Skin of body (tissue), 1 donor: ENCODE measurements at regions not wholly inside any gene's neighbourhood (a gene's known extent, or its start where the extent isn't known, plus 50 kb on each side); places are given as distances from the start of the nearest gene placed in this dataset.

Experiments used
- DNase-seq: peaks from one replicate; lab custom pipeline; 2025; lab: John Stamatoyannopoulos, UW

- peak; percentile 68 for DNase-seq
Observed at GRCh38 chr18:11553098-11553940, 56.1 kb upstream of the SLC35G4 start.

- peak; percentile 38 for DNase-seq
Observed at GRCh38 chr18:11548916-11549551, 60.4 kb upstream of the SLC35G4 start.

- peak; percentile 28 for DNase-seq
Observed at GRCh38 chr18:11548396-11548795, 61.0 kb upstream of the SLC35G4 start.

GRCh38 chr18:11544060-11544633, 65.2 kb upstream of the SLC35G4 start:
- no peak for DNase-seq

- no peak for DNase-seq
Observed at GRCh38 chr18:11541179-11541578, 68.2 kb upstream of the SLC35G4 start.

GRCh38 chr18:11533942-11534496, 75.4 kb upstream of the SLC35G4 start:
- no peak for DNase-seq

GRCh38 chr18:11533513-11533890, 75.9 kb upstream of the SLC35G4 start:
- no peak for DNase-seq

- no peak for DNase-seq
Observed at GRCh38 chr18:11532758-11533512, 76.5 kb upstream of the SLC35G4 start.

- no peak for DNase-seq
Observed at GRCh38 chr18:11529081-11529480, 80.3 kb upstream of the SLC35G4 start.

GRCh38 chr18:11526675-11527074, 82.7 kb upstream of the SLC35G4 start:
- no peak for DNase-seq

GRCh38 chr18:11523804-11524203, 85.6 kb upstream of the SLC35G4 start:
- no peak for DNase-seq

GRCh38 chr18:11522992-11523391, 86.4 kb upstream of the SLC35G4 start:
- no peak for DNase-seq

GRCh38 chr18:11521853-11522252, 87.5 kb upstream of the SLC35G4 start:
- DNase-seq = no peak

GRCh38 chr18:11520536-11520935, 88.9 kb upstream of the SLC35G4 start:
- DNase-seq = no peak

- DNase-seq = no peak
Observed at GRCh38 chr18:11518788-11519685, 90.4 kb upstream of the SLC35G4 start.

- DNase-seq = peak; percentile 69
Observed at GRCh38 chr18:11517704-11518103, 91.7 kb upstream of the SLC35G4 start.

- peak; percentile 97 for DNase-seq
Observed at GRCh38 chr18:11516751-11517503, 92.5 kb upstream of the SLC35G4 start.

GRCh38 chr18:11514267-11514666, 95.1 kb upstream of the SLC35G4 start:
- DNase-seq = no peak

- no peak for DNase-seq
Observed at GRCh38 chr18:11512096-11513025, 97.0 kb upstream of the SLC35G4 start.
